GM18505 (cell line): ENCODE measurements at regions not wholly inside any gene's neighbourhood (a gene's known extent, or its start where the extent isn't known, plus 50 kb on each side); places are given as distances from the start of the nearest gene placed in this dataset.

Experiments used
- ATAC-seq: cut with Tn5 transposase; IDR thresholded peaks from one replicate; pipeline ENCODE4 v1.9.1; 2021; ENCODE audit not compliant: unreplicated experiment
- POLR2A ChIP-seq: IDR thresholded peaks from 4 replicates; pipeline ENCODE4 v1.6.1; 2011; ENCODE audit warnings: borderline replicate concordance; ENCODE audit not compliant: insufficient read depth, insufficient read length; ENCODE audit errors: extremely low read depth

- ATAC-seq = no peak
- no peak for TF ChIP-seq POLR2A
Observed at GRCh38 chr7:16236381-16236780, 185.0 kb downstream of the CRPPA start.

- TF ChIP-seq POLR2A = no peak
- ATAC-seq = no peak
Observed at GRCh38 chr7:16235147-16236114, 185.9 kb downstream of the CRPPA start.

- ATAC-seq = no peak
- no peak for TF ChIP-seq POLR2A
Observed at GRCh38 chr7:16234493-16235146, 186.7 kb downstream of the CRPPA start.

GRCh38 chr7:16233517-16233916 lies 187.8 kb downstream of the CRPPA start:
- TF ChIP-seq POLR2A = no peak

GRCh38 chr7:16232273-16232672 lies 189.1 kb downstream of the CRPPA start:
- ATAC-seq = no peak
- no peak for TF ChIP-seq POLR2A

More at GRCh38 chr7:16233517-16233916, 187.8 kb downstream of the CRPPA start:
- ATAC-seq = no peak

GRCh38 chr7:16223963-16224707 lies 197.2 kb downstream of the CRPPA start:
- ATAC-seq = no peak
- TF ChIP-seq POLR2A = no peak

GRCh38 chr7:16212610-16213009 lies 208.7 kb downstream of the CRPPA start:
- no peak for TF ChIP-seq POLR2A

GRCh38 chr7:16212032-16212431 lies 209.3 kb downstream of the CRPPA start:
- TF ChIP-seq POLR2A = no peak
- no peak for ATAC-seq

More at GRCh38 chr7:16212610-16213009, 208.7 kb downstream of the CRPPA start:
- ATAC-seq = no peak

GRCh38 chr7:16211402-16211925 lies 209.9 kb downstream of the CRPPA start:
- no peak for ATAC-seq
- TF ChIP-seq POLR2A = no peak

GRCh38 chr7:16210171-16210570 lies 211.2 kb downstream of the CRPPA start:
- ATAC-seq = no peak
- no peak for TF ChIP-seq POLR2A

GRCh38 chr7:16207321-16207720 lies 214.0 kb downstream of the CRPPA start:
- no peak for ATAC-seq
- no peak for TF ChIP-seq POLR2A

GRCh38 chr7:16205466-16205865 lies 215.9 kb downstream of the CRPPA start:
- ATAC-seq = no peak
- no peak for TF ChIP-seq POLR2A

GRCh38 chr7:16204953-16205352 lies 216.4 kb downstream of the CRPPA start:
- no peak for ATAC-seq
- no peak for TF ChIP-seq POLR2A

- ATAC-seq = no peak
- no peak for TF ChIP-seq POLR2A
Observed at GRCh38 chr7:16203065-16203464, 218.3 kb downstream of the CRPPA start.

- ATAC-seq = no peak
- no peak for TF ChIP-seq POLR2A
Observed at GRCh38 chr7:16202303-16202702, 219.0 kb downstream of the CRPPA start.
